Upper lobe of left lung (tissue), 6 donors: ENCODE measurements at regions not wholly inside any gene's neighbourhood (a gene's known extent, or its start where the extent isn't known, plus 50 kb on each side); places are given as distances from the start of the nearest gene placed in this dataset.

ENCODE experiments used
- ATAC-seq, 2 donors: fragments of 200-7000 bp; cut with Tn5 transposase; one replicate each; pipeline ENCODE4 v1.9.1; 2022; ENCODE audit warnings: mild to moderate bottlenecking in 2 of 2, moderate library complexity in 2 of 2; ENCODE audit not compliant: low FRiP score in 2 of 2
- DNase-seq, 2 donors: peaks; one replicate each; pipeline ENCODE4 v3.0.0-alpha.2; 2019 to 2020
- H3K27ac ChIP-seq, 4 donors: fragments of 200-600 bp; sonication (generic); one replicate each; pipeline ENCODE4 v1.5.1; 2016 to 2019
- H3K27me3 ChIP-seq, 4 donors: fragments of 200-600 bp; sonication (generic); one replicate each; pipeline ENCODE4 v1.5.1; 2017 to 2019
- H3K36me3 ChIP-seq, 4 donors: fragments of 200-600 bp; sonication (generic); one replicate each; pipeline ENCODE4 v1.5.1; 2016 to 2019
- H3K4me1 ChIP-seq, 4 donors: fragments of 200-600 bp; sonication (generic); one replicate each; pipeline ENCODE4 v1.5.1; 2018 to 2019
- H3K4me3 ChIP-seq, 4 donors: fragments of 200-600 bp; sonication (generic); one replicate each; pipeline ENCODE4 v1.5.1; 2017 to 2019; ENCODE audit warnings: mild to moderate bottlenecking in 2 of 4, moderate library complexity in 1 of 4
- H3K9me3 ChIP-seq, 4 donors: fragments of 200-600 bp; sonication (generic); one replicate each; pipeline ENCODE4 v1.5.1; 2018 to 2019
- EP300 ChIP-seq, 4 donors: sonication (generic); formaldehyde crosslinking; IDR thresholded peaks; one replicate each; pipeline ENCODE4 v1.5.1; 2017; ENCODE audit warnings: antibody characterized with exemption in 4 of 4, control low read depth in 2 of 4
- POLR2A ChIP-seq, 4 donors: fragments of 450-650 bp; IDR thresholded peaks; one replicate each; pipeline ENCODE4 v1.5.1; 2016 to 2017; ENCODE audit warnings: antibody characterized with exemption in 4 of 4, mild to moderate bottlenecking in 2 of 4
- POLR2AphosphoS5 ChIP-seq, 2 donors: sonication (generic); formaldehyde crosslinking; IDR thresholded peaks; one replicate each; pipeline ENCODE4 v1.5.1; 2017; ENCODE audit warnings: antibody characterized with exemption in 2 of 2
- WGBS, 2 donors: methylation state at CpG; one replicate each; pipeline ENCODE4 v1.1.5; 2017 to 2018; 5-methylcytosine and 5-hydroxymethylcytosine counted together
- TF ChIP-seq, protein P1 (sequence below), 6 experiments: fragments of 450-650 bp in 4 of 6; fragments of 200-600 bp in 2 of 6; sonication (generic) in 2 of 6; IDR thresholded peaks; one replicate each; pipeline ENCODE4 v1.5.1; 2016 to 2019; ENCODE audit warnings: antibody characterized with exemption in 6 of 6
- donor health status: DM: no; HTN: no; CAD: no; lungs with moderate emphysema.
- donor health status: DM: no; HTN: yes; CAD: no; lungs with severe emphysema.

DNA sequence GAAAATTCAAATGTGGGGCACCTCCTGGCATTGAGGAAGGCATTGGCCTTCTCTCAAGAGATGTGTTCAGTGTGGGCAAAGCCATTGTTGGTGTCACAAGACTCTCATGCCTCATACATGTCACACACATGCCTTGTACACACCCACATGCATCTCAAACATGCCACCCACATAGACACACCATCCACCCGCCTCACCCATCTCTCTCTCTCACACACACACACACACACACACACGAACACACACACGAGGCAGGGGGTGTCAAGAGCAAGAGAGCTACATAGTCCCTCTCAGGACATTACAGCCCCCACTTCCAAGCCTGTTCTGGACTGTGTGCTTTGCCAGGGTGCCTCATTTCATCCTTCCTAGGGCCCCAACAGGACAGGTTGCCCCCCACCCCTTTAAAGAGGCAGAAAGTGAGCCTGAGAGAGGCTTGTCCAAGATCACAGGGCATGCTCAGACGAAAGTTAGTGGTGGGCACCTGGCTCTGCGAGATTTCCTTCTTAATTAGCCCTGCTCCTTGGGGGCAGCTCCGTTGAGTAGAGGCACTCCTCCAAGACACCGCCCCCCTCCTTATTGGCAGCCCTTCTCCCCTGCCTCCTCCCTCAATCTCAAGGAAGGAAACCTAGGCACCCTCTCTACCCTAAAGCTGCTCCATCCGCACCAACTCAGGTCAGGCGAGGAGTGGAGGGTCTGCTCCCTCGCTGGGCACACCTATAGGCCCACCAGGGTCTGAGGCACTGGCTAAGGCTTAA is 50.5 kb upstream of the CCDC174 start:
- H3K27ac ChIP-seq: no peak overlapping the region

DNA sequence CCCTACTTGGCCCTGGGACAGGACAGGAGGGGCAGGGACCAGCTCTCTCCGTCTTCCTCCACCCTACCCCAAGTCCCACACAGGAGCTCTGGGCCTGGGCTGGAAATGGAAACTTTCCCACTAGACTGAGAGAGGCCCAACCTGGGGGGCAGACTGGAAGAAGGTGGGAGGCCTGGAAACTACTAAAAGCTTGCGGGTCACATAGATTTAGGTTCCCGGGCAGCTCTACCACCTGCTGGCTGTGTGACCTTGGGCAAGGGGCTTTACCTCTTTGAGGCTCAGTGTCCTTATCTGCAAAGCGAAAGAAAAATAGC is 49.9 kb upstream of the CCDC174 start:
- peaks cover 5 to 14% (median 7%) of the 10 kb centered on the region in 4 donors for H3K4me1 ChIP-seq
- no peak overlapping the region for H3K4me3 ChIP-seq
- 21 to 26% methylated on average over 3 to 4 of the region's 4 CpGs for WGBS, 2 donors
- H3K27ac ChIP-seq: no peak overlapping the region
- no peaks in the 10 kb centered on the region for H3K9me3 ChIP-seq
- H3K36me3 ChIP-seq: no peaks in the 10 kb centered on the region
- TF ChIP-seq, protein P1, sequence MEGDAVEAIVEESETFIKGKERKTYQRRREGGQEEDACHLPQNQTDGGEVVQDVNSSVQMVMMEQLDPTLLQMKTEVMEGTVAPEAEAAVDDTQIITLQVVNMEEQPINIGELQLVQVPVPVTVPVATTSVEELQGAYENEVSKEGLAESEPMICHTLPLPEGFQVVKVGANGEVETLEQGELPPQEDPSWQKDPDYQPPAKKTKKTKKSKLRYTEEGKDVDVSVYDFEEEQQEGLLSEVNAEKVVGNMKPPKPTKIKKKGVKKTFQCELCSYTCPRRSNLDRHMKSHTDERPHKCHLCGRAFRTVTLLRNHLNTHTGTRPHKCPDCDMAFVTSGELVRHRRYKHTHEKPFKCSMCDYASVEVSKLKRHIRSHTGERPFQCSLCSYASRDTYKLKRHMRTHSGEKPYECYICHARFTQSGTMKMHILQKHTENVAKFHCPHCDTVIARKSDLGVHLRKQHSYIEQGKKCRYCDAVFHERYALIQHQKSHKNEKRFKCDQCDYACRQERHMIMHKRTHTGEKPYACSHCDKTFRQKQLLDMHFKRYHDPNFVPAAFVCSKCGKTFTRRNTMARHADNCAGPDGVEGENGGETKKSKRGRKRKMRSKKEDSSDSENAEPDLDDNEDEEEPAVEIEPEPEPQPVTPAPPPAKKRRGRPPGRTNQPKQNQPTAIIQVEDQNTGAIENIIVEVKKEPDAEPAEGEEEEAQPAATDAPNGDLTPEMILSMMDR (IDR thresholded peaks at IDR 0.05): no peak
- ATAC-seq (no peak), DNase-seq (no peak)
- H3K27me3 ChIP-seq: peaks cover 0 to 24% (median 10%) of the 10 kb centered on the region in 4 donors

More for the DNA sequence above, 50.5 kb upstream of the CCDC174 start:
- TF ChIP-seq POLR2AphosphoS5 (IDR thresholded peaks at IDR 0.05): no peak
- TF ChIP-seq POLR2A (IDR thresholded peaks at IDR 0.05): no peak
- TF ChIP-seq, protein P1 (IDR thresholded peaks at IDR 0.05): no peak
- no peak for TF ChIP-seq EP300 (IDR thresholded peaks at IDR 0.05)
- no peaks in the 10 kb centered on the region for H3K36me3 ChIP-seq
- no peak for ATAC-seq
- no peak overlapping the region for H3K4me3 ChIP-seq
- H3K4me1 ChIP-seq: peaks cover 5 to 14% (median 7%) of the 10 kb centered on the region in 4 donors
- WGBS, 2 donors: 59 to 67% methylated on average over 10 of the region's 10 CpGs
- H3K27me3 ChIP-seq: peaks cover 0 to 24% (median 10%) of the 10 kb centered on the region in 4 donors
- no peaks in the 10 kb centered on the region for H3K9me3 ChIP-seq
- no peak for DNase-seq
